DOHH2 (cell line): ENCODE measurements at regions not wholly inside any gene's neighbourhood (a gene's known extent, or its start where the extent isn't known, plus 50 kb on each side); places are given as distances from the start of the nearest gene placed in this dataset.
"Not testable (repeated sequence)": the region's sequence is repeated elsewhere in the genome, so short reads cannot be mapped to it uniquely, and the experiment has no call there.

Source experiments
- H3F3A ChIP-seq: fragments of 200-600 bp; sonication (generic), shearing (Covaris generic); 2 replicates; pipeline ENCODE4 v1.6.0; 2016; ENCODE audit warnings: antibody characterized with exemption, mild to moderate bottlenecking; ENCODE audit not compliant: control insufficient read depth, insufficient read depth
- H3K27ac ChIP-seq: fragments of 200-600 bp; sonication (generic); 2 replicates; pipeline ENCODE4 v1.5.1; 2014; ENCODE audit warnings: low read depth, mild to moderate bottlenecking, low read length, moderate library complexity
- H3K27me3 ChIP-seq: fragments of 200-600 bp; sonication (generic); 2 replicates; pipeline ENCODE4 v1.6.1; 2014; ENCODE audit warnings: mild to moderate bottlenecking, low read length, mixed read lengths; ENCODE audit not compliant: control insufficient read depth
- H3K36me3 ChIP-seq: fragments of 200-600 bp; sonication (generic); 2 replicates; pipeline ENCODE4 v1.6.1; 2014; ENCODE audit warnings: mild to moderate bottlenecking, low read length, moderate library complexity, mixed read lengths; ENCODE audit not compliant: control insufficient read depth
- H3K4me1 ChIP-seq: fragments of 200-600 bp; sonication (generic); 2 replicates; pipeline ENCODE4 v1.6.1; 2014; ENCODE audit warnings: mild to moderate bottlenecking, low read length, mixed read lengths; ENCODE audit not compliant: control insufficient read depth
- H3K4me2 ChIP-seq: fragments of 200-600 bp; sonication (generic); 2 replicates; pipeline ENCODE4 v1.6.0; 2014; ENCODE audit warnings: mild to moderate bottlenecking, low read length, moderate library complexity
- H3K4me3 ChIP-seq: fragments of 200-600 bp; sonication (generic); 2 replicates; pipeline ENCODE4 v1.5.1; 2014; ENCODE audit warnings: mild to moderate bottlenecking, low read length, mixed read lengths
- H3K79me2 ChIP-seq: fragments of 200-600 bp; sonication (generic); 2 replicates; pipeline ENCODE4 v1.6.1; 2014; ENCODE audit warnings: mild to moderate bottlenecking, low read length, mixed read lengths; ENCODE audit not compliant: control insufficient read depth
- H3K9me2 ChIP-seq: fragments of 200-600 bp; sonication (generic); replicated peaks from 2 replicates; pipeline ENCODE4 v1.6.1; 2014; ENCODE audit warnings: mild to moderate bottlenecking, low read length, mixed read lengths; ENCODE audit not compliant: control insufficient read depth
- H3K9me3 ChIP-seq: fragments of 200-600 bp; sonication (generic); 2 replicates; pipeline ENCODE4 v1.6.1; 2014; ENCODE audit warnings: antibody characterized with exemption, low read length, mixed read lengths; ENCODE audit not compliant: control insufficient read depth, insufficient read depth
- H4K20me1 ChIP-seq: fragments of 200-600 bp; sonication (generic); 2 replicates; pipeline ENCODE4 v1.6.0; 2014; ENCODE audit warnings: low read depth, mild to moderate bottlenecking, antibody characterized with exemption, low read length, moderate library complexity; ENCODE audit not compliant: control insufficient read depth, insufficient read depth
- EZH2phosphoT487 ChIP-seq: fragments of 200-600 bp; sonication (generic); IDR thresholded peaks from 2 replicates; pipeline ENCODE4 v1.6.1; 2017; ENCODE audit warnings: borderline replicate concordance, mild to moderate bottlenecking, antibody characterized with exemption, low read length, moderate library complexity, mixed read lengths
- TF ChIP-seq, protein P1 (sequence below): fragments of 200-600 bp; sonication (generic); IDR thresholded peaks from one replicate; pipeline ENCODE4 v1.5.1; 2014; ENCODE audit warnings: antibody characterized with exemption, mild to moderate bottlenecking, low read depth, low read length; ENCODE audit not compliant: poor library complexity, severe bottlenecking

GRCh38 chr6:112535816-112536215, 188.7 kb downstream of the RFPL4B start:
- Histone ChIP-seq H3F3A (no peaks in the 10 kb centered on the region), H3K36me3 (no peaks in the 10 kb centered on the region), H3K4me1 (no peaks in the 10 kb centered on the region), H3K9me2 (no peaks in the 10 kb centered on the region), H3K4me2 (no peak overlapping the region), H3K27me3 (no peaks in the 10 kb centered on the region), H4K20me1 (no peaks in the 10 kb centered on the region), H3K27ac (no peak overlapping the region), H3K79me2 (no peaks in the 10 kb centered on the region), H3K9me3 (no peaks in the 10 kb centered on the region), H3K4me3 (no peak overlapping the region)
- TF ChIP-seq, protein P1, sequence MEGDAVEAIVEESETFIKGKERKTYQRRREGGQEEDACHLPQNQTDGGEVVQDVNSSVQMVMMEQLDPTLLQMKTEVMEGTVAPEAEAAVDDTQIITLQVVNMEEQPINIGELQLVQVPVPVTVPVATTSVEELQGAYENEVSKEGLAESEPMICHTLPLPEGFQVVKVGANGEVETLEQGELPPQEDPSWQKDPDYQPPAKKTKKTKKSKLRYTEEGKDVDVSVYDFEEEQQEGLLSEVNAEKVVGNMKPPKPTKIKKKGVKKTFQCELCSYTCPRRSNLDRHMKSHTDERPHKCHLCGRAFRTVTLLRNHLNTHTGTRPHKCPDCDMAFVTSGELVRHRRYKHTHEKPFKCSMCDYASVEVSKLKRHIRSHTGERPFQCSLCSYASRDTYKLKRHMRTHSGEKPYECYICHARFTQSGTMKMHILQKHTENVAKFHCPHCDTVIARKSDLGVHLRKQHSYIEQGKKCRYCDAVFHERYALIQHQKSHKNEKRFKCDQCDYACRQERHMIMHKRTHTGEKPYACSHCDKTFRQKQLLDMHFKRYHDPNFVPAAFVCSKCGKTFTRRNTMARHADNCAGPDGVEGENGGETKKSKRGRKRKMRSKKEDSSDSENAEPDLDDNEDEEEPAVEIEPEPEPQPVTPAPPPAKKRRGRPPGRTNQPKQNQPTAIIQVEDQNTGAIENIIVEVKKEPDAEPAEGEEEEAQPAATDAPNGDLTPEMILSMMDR, result no peak
- TF ChIP-seq EZH2phosphoT487, result no peak

DNA sequence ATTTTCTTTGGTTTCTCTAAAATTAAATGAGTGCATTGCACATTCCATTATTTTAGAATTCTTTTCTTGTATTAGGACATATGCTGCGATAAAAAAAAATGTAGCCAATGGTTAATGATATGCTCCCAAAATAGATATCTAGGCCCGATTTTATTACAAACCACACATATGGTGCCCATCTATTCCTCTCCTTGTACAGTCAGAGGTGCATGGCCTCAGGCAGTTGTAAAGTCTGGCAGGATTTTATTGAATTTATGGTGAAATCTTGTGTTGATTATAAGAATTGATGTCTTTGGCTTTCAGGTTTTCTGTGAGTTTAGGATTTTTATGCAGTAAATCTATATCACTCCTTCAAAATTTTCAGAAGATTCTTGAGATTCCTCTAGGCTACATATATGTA, 192.2 kb downstream of the RFPL4B start:
- Histone ChIP-seq H4K20me1 (no peaks in the 10 kb centered on the region), H3K36me3 (no peaks in the 10 kb centered on the region), H3K4me1 (no peaks in the 10 kb centered on the region), H3K4me2 (no peak overlapping the region), H3K9me3 (no peaks in the 10 kb centered on the region), H3K79me2 (no peaks in the 10 kb centered on the region), H3K27me3 (no peaks in the 10 kb centered on the region), H3K4me3 (no peak overlapping the region), H3K27ac (no peak overlapping the region), H3K9me2 (no peaks in the 10 kb centered on the region), H3F3A (no peaks in the 10 kb centered on the region)
- TF ChIP-seq EZH2phosphoT487, result no peak
- TF ChIP-seq, protein P1, result no peak

DNA sequence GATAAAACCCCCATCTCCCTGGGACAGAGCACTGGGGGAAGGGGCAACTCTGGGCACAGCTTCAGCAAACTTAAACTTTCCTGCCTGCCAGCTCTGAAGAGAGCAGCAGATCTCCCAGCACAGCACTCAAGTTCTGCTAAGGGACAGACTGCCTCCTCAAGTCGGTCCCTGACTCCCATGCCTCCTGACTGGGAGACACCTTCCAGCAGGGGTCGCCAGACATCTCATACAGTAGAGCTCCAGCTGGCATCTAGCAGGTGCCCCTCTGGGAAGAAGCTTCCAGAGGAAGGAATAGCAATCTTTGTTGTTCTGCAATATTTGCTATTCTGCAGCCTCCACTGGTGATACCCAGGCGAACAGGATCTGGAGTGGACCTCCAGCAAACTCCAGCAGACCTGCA, 194.7 kb downstream of the RFPL4B start:
- H3K36me3 ChIP-seq, H3F3A ChIP-seq, H3K4me1 ChIP-seq, H3K27ac ChIP-seq, H3K9me3 ChIP-seq, H3K79me2 ChIP-seq, H3K27me3 ChIP-seq, H3K4me2 ChIP-seq, H3K4me3 ChIP-seq, H3K9me2 ChIP-seq, H4K20me1 ChIP-seq: not testable (repeated sequence)
- TF ChIP-seq, protein P1, result peak; percentile 18

- H3K9me3 ChIP-seq, H3K36me3 ChIP-seq, H4K20me1 ChIP-seq, H3F3A ChIP-seq, H3K27me3 ChIP-seq, H3K79me2 ChIP-seq, H3K9me2 ChIP-seq, H3K27ac ChIP-seq, H3K4me1 ChIP-seq, H3K4me2 ChIP-seq, H3K4me3 ChIP-seq: not testable (repeated sequence)
These were observed 200.4 kb downstream of the RFPL4B start for GRCh38 chr6:112547321-112548085.
